GM18873 (cell line): ENCODE measurements at regions not wholly inside any gene's neighbourhood (a gene's known extent, or its start where the extent isn't known, plus 50 kb on each side); places are given as distances from the start of the nearest gene placed in this dataset.

Experiments used
- ATAC-seq: cut with Tn5 transposase; IDR thresholded peaks from one replicate; pipeline ENCODE4 v1.9.1; 2021; ENCODE audit warnings: mild to moderate bottlenecking, moderate library complexity, moderate number of reproducible peaks; ENCODE audit not compliant: unreplicated experiment, low FRiP score

GRCh38 chr17:14918540-14918939 is 346.6 kb downstream of the PMP22 start:
- no peak for ATAC-seq

GRCh38 chr17:14910916-14911315 is 354.2 kb downstream of the PMP22 start:
- no peak for ATAC-seq

- ATAC-seq, result no peak
Observed at GRCh38 chr17:14904386-14904785, 360.7 kb downstream of the PMP22 start.

GRCh38 chr17:14903854-14904253 is 361.3 kb downstream of the PMP22 start:
- ATAC-seq, result no peak

GRCh38 chr17:14902803-14903202 is 362.3 kb downstream of the PMP22 start:
- ATAC-seq, result no peak

- ATAC-seq, result no peak
Observed at GRCh38 chr17:14902297-14902696, 362.8 kb downstream of the PMP22 start.

- ATAC-seq, result no peak
Observed at GRCh38 chr17:14901376-14901775, 363.8 kb downstream of the PMP22 start.

GRCh38 chr17:14886200-14886739 is 378.9 kb downstream of the PMP22 start:
- no peak for ATAC-seq

GRCh38 chr17:14882131-14882530 is 383.0 kb downstream of the PMP22 start:
- ATAC-seq, result no peak

- no peak for ATAC-seq
Observed at GRCh38 chr17:14875557-14876412, 389.3 kb downstream of the PMP22 start.

- ATAC-seq, result no peak
Observed at GRCh38 chr17:14873996-14874395, 391.1 kb downstream of the PMP22 start.

GRCh38 chr17:14873540-14873939 is 391.6 kb downstream of the PMP22 start:
- no peak for ATAC-seq

GRCh38 chr17:14871921-14872320 is 393.2 kb downstream of the PMP22 start:
- ATAC-seq, result no peak

GRCh38 chr17:14866266-14866665 is 398.9 kb downstream of the PMP22 start:
- ATAC-seq, result no peak

- ATAC-seq, result no peak
Observed at GRCh38 chr17:14864127-14864526, 401.0 kb downstream of the PMP22 start.

GRCh38 chr17:14859542-14859941 is 405.6 kb downstream of the PMP22 start:
- no peak for ATAC-seq

GRCh38 chr17:14856176-14856575 is 408.9 kb downstream of the PMP22 start:
- no peak for ATAC-seq

- ATAC-seq, result no peak
Observed at GRCh38 chr17:14854691-14855090, 410.4 kb downstream of the PMP22 start.

GRCh38 chr17:14845591-14846281 is 419.4 kb downstream of the PMP22 start:
- ATAC-seq, result no peak

- no peak for ATAC-seq
Observed at GRCh38 chr17:14843086-14843795, 421.9 kb downstream of the PMP22 start.
